Stimulated activated CD4-positive, alpha-beta T cell treated with anti-CD3 and anti-CD28 coated beads, Interleukin-4, amount 100 ng/mL, for 48 hours (primary cell): ENCODE measurements at regions not wholly inside any gene's neighbourhood (a gene's known extent, or its start where the extent isn't known, plus 50 kb on each side); places are given as distances from the start of the nearest gene placed in this dataset.
"Not testable (repeated sequence)": the region's sequence is repeated elsewhere in the genome, so short reads cannot be mapped to it uniquely, and the experiment has no call there.

ENCODE experiments used
- DNase-seq, 2 donors: peaks; one replicate each; pipeline ENCODE4 v3.0.0-alpha.2; 2020; ENCODE audit warnings: low read depth in 2 of 2

DNA sequence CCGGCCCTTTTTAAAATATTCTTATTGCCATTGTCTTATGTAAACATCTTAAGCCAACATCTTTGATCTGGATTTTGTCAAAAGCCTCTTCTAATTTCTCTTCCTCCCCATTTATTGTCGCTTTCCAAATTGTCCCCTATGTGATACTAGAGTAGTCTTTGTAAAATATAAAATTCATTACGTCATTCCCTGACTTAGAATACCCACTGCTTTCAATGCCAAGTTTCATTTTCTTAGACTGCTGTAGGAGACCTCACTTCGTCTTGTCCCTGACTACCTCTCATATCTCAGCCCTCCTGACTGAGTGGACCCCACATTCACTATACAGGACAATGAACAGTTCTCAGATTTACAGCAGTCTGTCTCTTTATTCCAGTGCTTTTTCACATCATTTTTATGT lies 633.9 kb upstream of the LMO3 start:
- DNase-seq, result no peak

DNA sequence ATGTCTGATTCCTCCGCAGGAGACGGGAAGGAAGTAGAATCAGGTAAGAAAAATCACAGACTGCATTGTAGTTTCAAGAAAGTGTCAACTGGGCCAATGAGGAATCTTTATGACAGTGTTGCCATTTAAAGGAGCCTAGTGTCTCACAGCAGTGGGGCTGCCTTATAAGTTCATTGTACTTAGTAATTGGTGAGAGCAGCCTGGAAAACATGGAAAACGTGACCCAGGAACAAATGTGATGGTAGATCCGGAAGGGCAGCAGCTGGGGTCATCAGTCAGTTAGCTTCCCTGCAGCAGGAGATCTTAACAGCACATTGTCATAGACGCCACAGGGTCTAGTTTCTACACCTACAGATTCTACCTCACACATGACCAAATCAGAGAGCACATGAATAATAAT lies 630.0 kb upstream of the LMO3 start:
- DNase-seq, result no peak

- no peak for DNase-seq
Observed at GRCh38 chr12:17215759-17216570, 610.0 kb upstream of the LMO3 start.

DNA sequence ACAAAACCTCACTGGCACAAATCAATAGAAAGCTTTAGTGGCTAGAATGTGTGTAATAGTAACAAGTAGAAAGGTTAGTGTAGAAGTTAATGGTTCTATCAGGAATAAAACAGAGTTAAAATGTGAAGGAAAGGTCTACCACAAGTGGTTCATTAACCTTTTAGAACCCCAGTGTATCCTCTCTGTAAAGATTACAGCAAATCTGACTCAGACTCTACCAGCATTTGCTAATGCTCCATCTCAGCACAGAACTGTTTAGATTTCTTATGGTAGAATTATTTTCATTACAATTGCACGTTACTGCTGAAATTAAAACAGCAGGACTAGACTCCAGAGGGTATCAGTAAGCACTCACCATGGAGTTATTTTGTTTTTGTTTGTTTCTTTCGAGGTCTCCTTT lies 609.0 kb upstream of the LMO3 start:
- DNase-seq, result no peak

GRCh38 chr12:17206553-17206952 lies 600.6 kb upstream of the LMO3 start:
- no peak for DNase-seq

GRCh38 chr12:17204289-17205054 lies 598.5 kb upstream of the LMO3 start:
- no peak for DNase-seq

DNA sequence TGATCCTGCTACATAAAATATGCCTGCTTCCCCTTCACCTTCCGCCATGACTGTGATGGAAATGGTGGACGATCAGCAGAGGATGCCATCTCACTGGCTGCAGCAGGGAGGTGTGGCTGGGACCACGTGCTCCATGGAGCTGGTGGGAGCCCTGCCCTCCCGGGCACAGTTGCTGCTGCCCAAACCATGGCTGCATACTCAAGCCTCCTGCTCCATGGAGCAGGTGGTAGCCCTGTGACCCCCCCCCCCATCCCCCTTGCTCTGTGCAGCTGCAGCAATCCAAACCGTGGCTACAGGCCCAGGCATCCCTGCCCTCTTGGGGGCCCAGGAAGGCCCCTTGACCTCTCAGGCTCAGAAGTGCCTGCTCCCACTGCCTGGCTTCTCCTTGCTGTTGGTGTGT lies 597.5 kb upstream of the LMO3 start:
- no peak for DNase-seq

GRCh38 chr12:17197971-17198370 lies 592.0 kb upstream of the LMO3 start:
- no peak for DNase-seq

DNA sequence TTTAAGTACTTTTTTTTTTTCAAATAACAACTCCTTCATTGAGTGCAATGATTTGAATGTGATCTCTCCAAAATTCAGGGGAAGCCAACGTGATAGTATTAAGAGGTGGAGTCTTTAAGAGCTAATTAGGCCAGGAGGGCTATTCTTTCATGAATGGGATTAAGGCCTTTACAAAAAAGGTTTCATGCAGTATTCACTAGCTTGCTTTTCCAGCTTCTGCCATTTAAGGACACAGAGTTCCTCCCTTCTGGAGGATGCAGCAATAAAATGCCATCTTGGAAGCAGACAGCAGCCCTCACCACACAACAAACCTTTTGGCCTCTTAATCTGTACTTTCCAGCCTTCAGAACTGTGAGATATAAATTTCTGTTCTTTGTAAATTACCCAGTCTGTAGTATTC lies 586.8 kb upstream of the LMO3 start:
- DNase-seq, result no peak

- no peak for DNase-seq
Observed at GRCh38 chr12:17169726-17170471, 563.9 kb upstream of the LMO3 start.

DNA sequence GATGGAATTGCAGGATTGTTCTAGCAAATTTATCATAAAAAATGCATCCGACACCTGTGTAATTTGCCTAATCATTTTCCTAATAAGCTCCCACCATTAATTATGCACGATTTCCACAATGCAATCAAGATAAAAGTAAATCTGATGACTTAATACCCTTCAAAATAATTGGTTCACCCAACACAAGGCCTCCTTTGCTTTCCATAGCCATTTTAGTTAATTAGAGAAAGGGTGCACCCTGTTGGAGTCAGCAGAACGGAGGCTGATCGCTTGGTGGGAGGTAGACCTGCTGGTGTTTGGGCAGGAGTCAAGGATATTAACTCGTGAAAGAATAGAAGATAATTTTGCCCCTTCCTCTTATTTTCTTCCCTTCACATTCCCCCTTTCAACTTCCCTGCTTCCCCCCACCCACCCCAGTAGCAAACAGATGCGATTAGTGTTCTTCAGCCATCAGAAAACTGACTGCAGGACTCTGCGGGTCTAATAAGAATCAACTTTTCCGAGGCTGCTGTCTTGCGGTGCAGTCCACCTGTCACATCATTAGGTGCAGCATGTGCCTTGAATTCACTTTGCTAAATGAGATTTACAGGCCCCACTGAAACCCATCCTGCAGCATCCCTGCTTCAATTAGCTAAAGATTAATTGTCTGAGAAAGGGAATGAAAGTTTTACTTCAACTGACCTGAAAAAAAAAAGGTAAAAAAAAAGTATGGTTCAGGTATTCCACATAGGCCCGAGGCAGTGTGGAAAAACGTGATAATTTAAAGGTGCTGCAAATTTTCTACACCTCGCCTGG lies 553.7 kb upstream of the LMO3 start:
- no peak for DNase-seq

- DNase-seq, result no peak
Observed at GRCh38 chr12:17158201-17158600, 552.2 kb upstream of the LMO3 start.

DNA sequence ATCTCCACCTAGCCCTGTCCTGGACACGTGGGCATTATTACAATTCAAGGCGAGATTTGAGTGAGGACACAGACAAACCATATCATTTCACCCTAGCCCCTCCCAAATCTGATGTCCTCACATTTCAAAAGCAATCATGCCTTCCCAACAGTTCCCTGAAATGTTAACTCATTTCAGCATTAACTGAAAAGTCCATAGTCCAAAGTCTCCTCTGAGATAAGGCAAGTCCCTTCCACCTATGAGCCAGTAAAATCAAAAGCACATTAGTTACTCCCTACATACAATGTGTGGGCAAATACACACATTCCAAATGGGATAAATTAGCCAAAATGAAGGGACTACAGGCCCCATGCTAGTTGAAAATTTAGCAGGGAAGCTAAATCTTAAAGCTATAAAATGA lies 546.0 kb upstream of the LMO3 start:
- DNase-seq, result no peak

DNA sequence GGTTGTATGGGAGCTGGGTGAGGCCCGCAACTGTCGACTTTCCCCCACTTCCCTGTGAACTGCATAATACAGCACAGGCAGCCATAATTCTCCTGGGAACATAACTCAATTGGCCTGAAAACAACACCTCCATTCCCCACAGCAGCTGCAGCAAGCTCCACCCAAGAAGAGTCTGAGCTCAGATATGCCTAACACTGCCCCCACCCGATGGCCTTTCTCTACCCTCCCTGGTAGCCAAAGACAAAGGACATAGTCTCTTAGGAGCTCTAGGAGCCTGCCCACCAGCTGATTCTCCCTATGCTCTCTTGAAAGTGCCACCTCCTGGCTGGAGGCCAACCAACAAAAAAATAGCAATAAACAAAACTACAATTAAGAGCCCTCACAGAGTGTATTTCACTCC lies 542.7 kb upstream of the LMO3 start:
- DNase-seq, result no peak

DNA sequence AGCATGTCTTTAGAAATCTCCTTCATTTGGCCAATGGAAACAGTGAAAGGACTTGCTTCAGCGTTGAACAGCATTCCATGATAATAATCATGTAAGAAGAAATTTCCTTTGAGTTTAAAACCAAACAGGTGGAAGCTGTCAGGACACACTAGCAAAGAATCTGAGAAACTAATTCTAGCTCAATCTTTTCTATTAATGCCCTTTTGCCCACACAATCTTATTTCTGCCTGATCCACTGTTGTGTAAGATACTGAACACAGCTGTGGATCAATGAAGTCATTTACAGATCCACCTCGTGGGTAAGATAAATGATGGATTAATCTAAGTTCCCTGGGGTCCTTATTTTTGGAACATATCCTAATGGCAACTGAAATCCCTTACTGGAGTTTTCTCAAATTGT lies 536.9 kb upstream of the LMO3 start:
- no peak for DNase-seq

DNA sequence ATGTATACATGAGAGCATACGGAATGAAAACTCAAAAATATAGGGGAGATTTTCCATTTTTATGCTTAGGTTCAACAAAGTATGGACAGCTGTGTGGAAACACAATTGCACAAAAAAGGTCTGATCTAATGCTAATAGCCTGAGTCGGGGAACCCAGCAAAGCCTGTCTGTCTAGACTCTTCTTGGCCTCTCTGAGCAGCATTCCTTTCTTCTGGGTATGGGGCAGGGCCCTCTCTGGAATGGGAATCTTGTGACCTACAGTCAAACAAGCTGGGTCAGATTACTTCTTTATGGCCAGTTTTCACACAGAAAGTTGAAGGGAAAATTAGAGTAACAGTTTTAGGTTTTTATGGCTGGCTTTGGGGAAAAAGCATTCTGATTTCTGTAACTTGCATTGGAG lies 534.0 kb upstream of the LMO3 start:
- DNase-seq, result no peak

- no peak for DNase-seq
Observed at GRCh38 chr12:17137396-17137795, 531.4 kb upstream of the LMO3 start.

GRCh38 chr12:17134315-17134714 lies 528.4 kb upstream of the LMO3 start:
- no peak for DNase-seq

GRCh38 chr12:17132336-17132735 lies 526.4 kb upstream of the LMO3 start:
- no peak for DNase-seq

GRCh38 chr12:17116538-17116937 lies 510.6 kb upstream of the LMO3 start:
- DNase-seq, result not testable (repeated sequence)

DNA sequence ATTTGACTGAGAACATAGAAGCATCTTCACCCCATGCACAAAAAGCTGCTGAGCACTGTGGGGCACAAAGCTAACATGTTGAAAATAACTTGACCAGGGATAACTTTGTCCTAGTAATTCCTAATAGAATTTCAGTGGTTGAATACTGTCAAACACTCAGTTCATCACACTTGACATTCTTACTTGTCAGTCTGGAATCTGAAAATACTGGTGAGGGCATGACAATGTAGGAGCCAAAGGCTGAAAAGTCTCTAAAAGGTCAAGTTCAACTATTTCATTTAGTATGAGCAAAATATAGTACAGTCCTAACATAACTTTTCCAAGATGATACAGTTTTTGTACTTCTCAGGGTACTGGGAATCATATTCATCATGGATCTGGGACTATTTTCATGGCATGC lies 504.4 kb upstream of the LMO3 start:
- DNase-seq, result no peak
